DMS114 treated with DMSO at 0.1 percent for 48 hours (cell line): ENCODE measurements at regions not wholly inside any gene's neighbourhood (a gene's known extent, or its start where the extent isn't known, plus 50 kb on each side); places are given as distances from the start of the nearest gene placed in this dataset.
"Not testable (repeated sequence)": the region's sequence is repeated elsewhere in the genome, so short reads cannot be mapped to it uniquely, and the experiment has no call there.

Experiments used
- DNase-seq: peaks from one replicate; lab custom pipeline; 2025; ENCODE audit not compliant: unreplicated experiment; lab: John Stamatoyannopoulos, UW

DNA sequence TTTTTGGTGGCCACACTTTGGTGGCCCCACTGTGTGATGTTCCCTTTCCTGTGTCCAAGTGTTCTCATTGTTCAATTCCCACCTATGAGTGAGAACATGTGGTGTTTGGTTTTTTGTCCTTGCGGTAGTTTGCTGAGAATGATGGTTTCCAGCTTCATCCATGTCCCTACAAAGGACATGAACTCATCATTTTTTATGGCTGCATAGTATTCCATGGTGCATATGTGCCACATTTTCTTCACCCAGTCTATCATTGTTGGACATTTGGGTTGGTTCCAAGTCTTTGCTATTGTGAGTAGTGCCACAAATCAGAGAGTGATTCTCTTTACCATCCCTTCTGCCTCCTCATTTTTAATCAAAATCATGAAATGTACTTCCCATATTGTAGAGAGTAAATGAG lies 114.0 kb upstream of the NR2F2 start:
- not testable (repeated sequence) for DNase-seq

- no peak for DNase-seq
Measured at GRCh38 chr15:96217983-96218382, 112.5 kb upstream of the NR2F2 start.

DNA sequence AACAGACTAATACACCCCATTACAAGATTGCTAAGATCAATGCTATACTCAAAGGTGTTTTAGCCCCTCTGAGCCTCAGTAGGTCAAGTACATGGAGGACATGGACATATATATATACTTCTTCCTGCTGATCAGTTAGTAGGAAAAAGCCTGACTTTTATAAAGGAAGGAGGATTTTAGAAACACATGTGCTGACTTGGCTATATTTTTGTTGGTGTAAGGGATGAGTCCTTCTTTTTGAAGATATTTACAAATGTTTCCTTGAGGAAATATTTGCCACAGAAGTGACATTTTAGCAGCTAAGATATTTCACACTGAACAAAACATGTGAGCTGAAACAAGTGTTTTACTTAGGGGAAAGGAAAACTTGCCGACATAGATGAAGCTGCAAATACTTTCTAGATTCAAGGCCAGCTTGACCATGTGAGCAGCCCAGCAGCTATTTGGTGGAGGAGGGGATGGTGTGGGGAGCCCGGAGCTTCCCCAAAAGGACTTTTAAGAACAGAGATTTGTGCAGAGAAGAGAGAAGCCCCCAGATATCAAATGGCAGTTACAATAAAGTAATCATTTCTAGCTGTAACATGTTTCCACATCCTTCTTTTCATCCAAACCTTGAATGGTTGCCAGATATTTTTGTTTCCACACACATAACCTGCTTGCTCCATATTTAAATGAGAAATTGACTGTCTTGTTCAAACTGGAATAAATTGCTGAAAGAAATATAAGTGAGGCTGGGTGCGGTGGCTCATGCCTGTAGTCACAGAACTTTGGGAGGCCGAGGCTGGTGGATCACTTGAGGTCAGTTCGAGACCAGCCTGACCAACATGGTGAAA lies 111.7 kb upstream of the NR2F2 start:
- DNase-seq = no peak

GRCh38 chr15:96219681-96220080 lies 110.8 kb upstream of the NR2F2 start:
- DNase-seq = no peak

DNA sequence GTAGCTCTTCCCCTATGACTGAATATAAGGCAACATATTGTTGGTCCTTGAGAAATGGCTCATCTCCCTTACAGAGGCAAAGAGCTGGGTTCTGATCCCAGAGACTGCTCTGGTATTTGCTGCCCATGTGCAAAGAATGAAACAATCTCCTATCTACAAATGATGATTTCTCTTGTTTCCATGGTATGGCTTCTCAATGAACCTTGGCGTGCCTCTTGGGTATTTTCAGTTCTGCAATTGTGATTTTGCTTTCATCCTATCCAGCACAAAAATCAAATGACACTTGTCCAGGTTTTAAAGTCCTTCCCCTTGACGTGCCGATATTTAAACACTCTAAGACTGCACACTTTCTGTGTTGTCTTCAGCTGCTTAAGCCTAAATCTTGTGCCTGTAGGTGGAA lies 109.8 kb upstream of the NR2F2 start:
- no peak for DNase-seq

GRCh38 chr15:96222981-96223380 lies 107.5 kb upstream of the NR2F2 start:
- DNase-seq = no peak

GRCh38 chr15:96223939-96224338 lies 106.6 kb upstream of the NR2F2 start:
- DNase-seq = no peak

- DNase-seq = no peak
Measured at GRCh38 chr15:96225642-96226259, 104.7 kb upstream of the NR2F2 start.

- no peak for DNase-seq
Measured at GRCh38 chr15:96230526-96231181, 99.8 kb upstream of the NR2F2 start.

DNA sequence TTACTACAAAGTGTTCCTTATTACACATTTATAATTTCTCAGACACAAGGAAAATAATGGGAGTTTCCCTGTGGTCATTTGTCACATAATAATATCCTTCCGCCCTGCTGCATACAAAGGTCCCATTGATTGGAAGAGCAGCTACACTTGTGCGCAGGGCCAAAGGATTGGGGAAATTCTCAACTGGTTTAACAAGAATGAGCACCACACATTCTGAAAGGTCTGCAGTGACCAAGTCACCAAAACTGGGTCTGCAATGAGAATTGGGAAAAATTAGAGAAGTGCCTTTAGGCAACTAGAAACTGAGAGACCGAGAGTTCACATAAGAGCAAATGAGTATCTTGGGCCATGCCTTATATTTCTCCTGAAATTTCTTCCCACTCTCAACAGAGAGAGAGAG lies 98.2 kb upstream of the NR2F2 start:
- no peak for DNase-seq

- DNase-seq = no peak
Measured at GRCh38 chr15:96234109-96234892, 96.2 kb upstream of the NR2F2 start.

GRCh38 chr15:96237002-96237401 lies 93.5 kb upstream of the NR2F2 start:
- DNase-seq = no peak

GRCh38 chr15:96242761-96243160 lies 87.7 kb upstream of the NR2F2 start:
- DNase-seq = no peak

GRCh38 chr15:96243701-96244100 lies 86.8 kb upstream of the NR2F2 start:
- no peak for DNase-seq

DNA sequence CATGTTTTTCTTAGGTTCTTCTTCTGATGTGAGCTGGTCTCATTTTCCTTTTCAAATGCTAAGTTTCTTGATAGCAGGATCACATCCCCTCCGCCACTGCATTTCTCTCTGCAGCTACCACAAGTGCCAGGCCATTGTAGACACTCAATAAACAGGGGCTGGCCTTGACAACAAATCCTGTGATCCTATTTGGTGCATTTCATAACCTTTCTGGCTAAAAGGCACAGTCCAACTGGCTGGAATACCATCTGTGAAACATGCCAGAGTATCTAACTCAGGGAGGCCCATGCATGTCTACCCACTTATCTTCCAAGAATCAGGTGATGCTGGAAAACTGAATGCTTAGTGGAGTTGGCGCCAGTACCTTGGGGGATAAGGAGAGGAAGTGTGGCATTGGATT lies 85.2 kb upstream of the NR2F2 start:
- DNase-seq = no peak

GRCh38 chr15:96246057-96246456 lies 84.4 kb upstream of the NR2F2 start:
- DNase-seq = no peak

GRCh38 chr15:96247621-96248305 lies 82.7 kb upstream of the NR2F2 start:
- no peak for DNase-seq

- DNase-seq = no peak
Measured at GRCh38 chr15:96252148-96252547, 78.4 kb upstream of the NR2F2 start.

- no peak for DNase-seq
Measured at GRCh38 chr15:96253006-96253747, 77.3 kb upstream of the NR2F2 start.

GRCh38 chr15:96254173-96254572 lies 76.3 kb upstream of the NR2F2 start:
- no peak for DNase-seq
